H9 (cell line): ENCODE measurements at regions not wholly inside any gene's neighbourhood (a gene's known extent, or its start where the extent isn't known, plus 50 kb on each side); places are given as distances from the start of the nearest gene placed in this dataset.

Experiments
- DNase-seq: peaks from one replicate; pipeline ENCODE4 v3.0.0-alpha.2; 2017
- H2AFZ ChIP-seq: one replicate; pipeline ENCODE4 v1.6.1; 2013; ENCODE audit warnings: mild to moderate bottlenecking, low read length, control low read depth, moderate library complexity
- H2AK5ac ChIP-seq: 2 replicates; pipeline ENCODE4 v1.6.1; 2013; ENCODE audit warnings: low read length, control low read depth, mixed read lengths; ENCODE audit not compliant: insufficient read length
- H2BK120ac ChIP-seq: one replicate; pipeline ENCODE4 v1.6.1; 2013; ENCODE audit warnings: low read depth, mild to moderate bottlenecking, low read length, control low read depth, inconsistent platforms; ENCODE audit not compliant: poor library complexity, severe bottlenecking
- H2BK12ac ChIP-seq: 2 replicates; pipeline ENCODE4 v1.6.1; 2013; ENCODE audit warnings: low read length, control low read depth, mixed read lengths, low read depth; ENCODE audit not compliant: insufficient read length
- H2BK15ac ChIP-seq: 2 replicates; pipeline ENCODE4 v1.6.1; 2013; ENCODE audit warnings: low read depth, low read length, control low read depth
- H2BK20ac ChIP-seq: one replicate; pipeline ENCODE4 v1.6.1; 2013; ENCODE audit warnings: low read depth, mild to moderate bottlenecking, low read length, control low read depth, inconsistent platforms; ENCODE audit not compliant: poor library complexity, severe bottlenecking
- H2BK5ac ChIP-seq: 2 replicates; pipeline ENCODE4 v1.6.1; 2013; ENCODE audit warnings: low read length, control low read depth, mixed read lengths; ENCODE audit not compliant: insufficient read length
- H3K14ac ChIP-seq: 2 replicates; pipeline ENCODE4 v1.6.1; 2013; ENCODE audit warnings: low read length, control low read depth; ENCODE audit not compliant: insufficient read depth
- H3K18ac ChIP-seq: 2 replicates; pipeline ENCODE4 v1.6.1; 2013; ENCODE audit warnings: low read depth, mild to moderate bottlenecking, mixed read lengths, low read length, control low read depth; ENCODE audit not compliant: insufficient read length
- H3K23ac ChIP-seq: 2 replicates; pipeline ENCODE4 v1.6.1; 2013; ENCODE audit warnings: low read length, control low read depth, mixed read lengths, low read depth; ENCODE audit not compliant: insufficient read length
- H3K23me2 ChIP-seq: 2 replicates; pipeline ENCODE4 v1.6.1; 2013; ENCODE audit warnings: low read depth, mild to moderate bottlenecking, mixed read lengths, low read length, control low read depth; ENCODE audit not compliant: insufficient read length, poor library complexity, severe bottlenecking
- H3K27ac ChIP-seq: 2 replicates; pipeline ENCODE4 v1.5.1; 2013; ENCODE audit warnings: low read length, control low read depth, mixed read lengths, low read depth; ENCODE audit not compliant: insufficient read length
- H3K27me3 ChIP-seq: 2 replicates; pipeline ENCODE4 v1.6.1; 2013; ENCODE audit warnings: low read length, control low read depth, inconsistent platforms; ENCODE audit not compliant: insufficient read depth
- H3K4ac ChIP-seq: 2 replicates; pipeline ENCODE4 v1.6.1; 2013; ENCODE audit warnings: low read depth, mild to moderate bottlenecking, control low read depth, inconsistent platforms, low read length, moderate library complexity
- H3K4me1 ChIP-seq: 2 replicates; pipeline ENCODE4 v1.6.1; 2013; ENCODE audit warnings: low read length, control low read depth, inconsistent platforms; ENCODE audit not compliant: insufficient read depth
- H3K4me2 ChIP-seq: 2 replicates; pipeline ENCODE4 v1.6.1; 2013; ENCODE audit warnings: low read length, control low read depth, mixed read lengths; ENCODE audit not compliant: insufficient read length, insufficient read depth
- H3K56ac ChIP-seq: 2 replicates; pipeline ENCODE4 v1.6.1; 2013; ENCODE audit warnings: low read depth, mild to moderate bottlenecking, mixed read lengths, low read length, control low read depth; ENCODE audit not compliant: insufficient read length
- H3K79me1 ChIP-seq: 2 replicates; pipeline ENCODE4 v1.6.1; 2013; ENCODE audit warnings: low read depth, mild to moderate bottlenecking, moderate library complexity, low read length, control low read depth, inconsistent platforms; ENCODE audit not compliant: insufficient read depth, poor library complexity, severe bottlenecking
- H3K79me2 ChIP-seq: 2 replicates; pipeline ENCODE4 v1.6.1; 2013; ENCODE audit warnings: low read length, control low read depth, inconsistent platforms; ENCODE audit not compliant: insufficient read depth
- H3K9ac ChIP-seq: 2 replicates; pipeline ENCODE4 v1.6.1; 2013; ENCODE audit warnings: low read length, control low read depth, mixed read lengths; ENCODE audit not compliant: insufficient read length; ENCODE audit errors: extremely low read depth
- H3K9me3 ChIP-seq: one replicate; pipeline ENCODE4 v1.6.1; 2013; ENCODE audit warnings: low read depth, low read length, inconsistent platforms; ENCODE audit not compliant: control insufficient read depth
- H3T11ph ChIP-seq: one replicate; pipeline ENCODE4 v1.6.1; 2013; ENCODE audit warnings: mild to moderate bottlenecking, low read length, control low read depth, inconsistent platforms
- H4K20me1 ChIP-seq: one replicate; pipeline ENCODE4 v1.6.1; 2013; ENCODE audit not compliant: control insufficient read depth, insufficient read length, insufficient read depth
- H4K5ac ChIP-seq: 2 replicates; pipeline ENCODE4 v1.6.1; 2013; ENCODE audit warnings: low read depth, mild to moderate bottlenecking, mixed read lengths, low read length, control low read depth; ENCODE audit not compliant: insufficient read length
- H4K8ac ChIP-seq: replicated peaks from 2 replicates; pipeline ENCODE4 v1.6.1; 2013; ENCODE audit warnings: low read length, control low read depth, mixed read lengths, low read depth; ENCODE audit not compliant: insufficient read length
- H4K91ac ChIP-seq: 2 replicates; pipeline ENCODE4 v1.6.1; 2013; ENCODE audit warnings: low read depth, mild to moderate bottlenecking, moderate library complexity, mixed read lengths, low read length, control low read depth; ENCODE audit not compliant: insufficient read length
- H3K27ac Mint-ChIP-seq, 3 experiments: 2 replicates in 2 of 3; 3 replicates in 1 of 3; pipeline ENCODE4 v1.8.0; 2020 to 2021; ENCODE audit warnings: mixed read lengths in 3 of 3, mild to moderate bottlenecking in 1 of 3, moderate library complexity in 1 of 3
- H3K27me3 Mint-ChIP-seq: 2 replicates; pipeline ENCODE4 v1.8.0; 2021; ENCODE audit warnings: low read depth, mild to moderate bottlenecking, moderate library complexity, mixed read lengths
- H3K36me3 Mint-ChIP-seq, 3 experiments: 2 replicates in 2 of 3; 3 replicates in 1 of 3; pipeline ENCODE4 v1.8.0; 2020 to 2021; ENCODE audit warnings: low read depth in 3 of 3, mixed read lengths in 3 of 3; ENCODE audit not compliant: insufficient read depth in 1 of 3
- H3K4me1 Mint-ChIP-seq, 2 experiments: 2 replicates each; pipeline ENCODE4 v1.8.0; 2020; ENCODE audit warnings: mixed read lengths in 2 of 2
- H3K4me3 Mint-ChIP-seq, 2 experiments: 2 replicates in 1 of 2; 3 replicates in 1 of 2; pipeline ENCODE4 v1.8.0; 2020 to 2021; ENCODE audit warnings: mild to moderate bottlenecking in 2 of 2, mixed read lengths in 2 of 2, moderate library complexity in 1 of 2
- H3K9me3 Mint-ChIP-seq, 2 experiments: 2 replicates in 1 of 2; 3 replicates in 1 of 2; pipeline ENCODE4 v1.8.0; 2020; ENCODE audit warnings: mild to moderate bottlenecking in 2 of 2, mixed read lengths in 2 of 2, moderate library complexity in 1 of 2
- WGBS: extraction: QIAGEN DNeasy Blood & Tissue Kit; methylation state at CpG from one replicate; pipeline ENCODE4 v1.1.7; 2013; ENCODE audit warnings: missing lambda C conversion rate, low lambda C conversion rate, mixed read lengths; ENCODE audit not compliant: insufficient read length; ENCODE audit errors: extremely low coverage; 5-methylcytosine and 5-hydroxymethylcytosine counted together
- TF ChIP-seq, protein P1 (sequence below): fragments of 200-600 bp; sonication (generic); conservative IDR thresholded peaks from 3 replicates; pipeline ENCODE4 v1.8.0; 2021; ENCODE audit warnings: antibody characterized with exemption, mild to moderate bottlenecking

DNA sequence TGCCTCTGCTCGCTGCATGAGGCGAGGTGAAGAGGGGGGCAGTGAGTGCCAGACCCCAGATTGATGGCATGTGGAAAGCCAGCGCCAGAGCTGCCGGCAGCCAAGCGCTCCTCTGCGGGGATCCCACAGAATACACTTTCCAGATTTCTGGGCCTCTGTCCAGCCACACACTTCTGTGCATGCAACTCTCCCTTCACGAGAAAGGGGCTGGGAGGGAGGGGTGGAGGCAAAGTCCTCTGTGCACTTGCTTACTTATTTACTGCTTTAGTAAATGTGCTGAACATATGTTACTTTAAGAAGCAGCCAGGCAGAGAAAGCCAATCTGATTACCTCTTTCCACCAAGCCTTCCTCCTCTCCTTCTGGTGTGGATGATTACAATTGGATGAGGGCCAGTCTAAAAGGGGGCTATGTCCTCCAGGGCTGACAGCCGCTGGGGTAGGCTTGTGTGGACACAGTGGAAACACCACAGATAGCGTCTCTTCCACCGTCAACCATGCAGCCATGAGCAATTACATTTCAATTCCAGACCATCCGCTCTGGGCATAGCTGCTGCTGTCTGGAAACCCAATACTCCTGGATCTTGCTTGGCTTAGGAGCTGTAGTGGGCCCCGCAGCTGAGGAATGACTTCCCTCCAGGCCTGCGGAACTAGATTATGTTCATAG lies 322.8 kb upstream of the ANKRD30A start:
- DNase-seq, result no peak
- Histone ChIP-seq H3K14ac (no peak overlapping the region), H2BK15ac (no peak overlapping the region), H2BK120ac (no peak overlapping the region), H3K23ac (no peak overlapping the region), H2BK20ac (no peak overlapping the region), H3K27me3 (no peaks in the 10 kb centered on the region), H2AFZ (no peak overlapping the region), H2BK12ac (no peak overlapping the region), H3K79me1 (no peaks in the 10 kb centered on the region), H4K8ac (no peak overlapping the region), H4K5ac (no peak overlapping the region), H3T11ph (no peak overlapping the region), H3K18ac (no peak overlapping the region), H3K27ac (no peak overlapping the region), H3K4ac (no peak overlapping the region), H3K9ac (no peak overlapping the region), H4K91ac (no peak overlapping the region), H3K9me3 (no peaks in the 10 kb centered on the region), H3K4me1 (no peaks in the 10 kb centered on the region), H2AK5ac (no peak overlapping the region), H4K20me1 (no peaks in the 10 kb centered on the region), H3K23me2 (no peaks in the 10 kb centered on the region), H2BK5ac (no peak overlapping the region), H3K4me2 (no peak overlapping the region), H3K56ac (no peak overlapping the region), H3K79me2 (no peaks in the 10 kb centered on the region)
- H3K4me1 Mint-ChIP-seq, result no peaks in the 10 kb centered on the region
- no peak overlapping the region for H3K4me3 Mint-ChIP-seq
- no CpG with 5 or more reads among the region's 13 CpGs for WGBS
- TF ChIP-seq, protein P1, sequence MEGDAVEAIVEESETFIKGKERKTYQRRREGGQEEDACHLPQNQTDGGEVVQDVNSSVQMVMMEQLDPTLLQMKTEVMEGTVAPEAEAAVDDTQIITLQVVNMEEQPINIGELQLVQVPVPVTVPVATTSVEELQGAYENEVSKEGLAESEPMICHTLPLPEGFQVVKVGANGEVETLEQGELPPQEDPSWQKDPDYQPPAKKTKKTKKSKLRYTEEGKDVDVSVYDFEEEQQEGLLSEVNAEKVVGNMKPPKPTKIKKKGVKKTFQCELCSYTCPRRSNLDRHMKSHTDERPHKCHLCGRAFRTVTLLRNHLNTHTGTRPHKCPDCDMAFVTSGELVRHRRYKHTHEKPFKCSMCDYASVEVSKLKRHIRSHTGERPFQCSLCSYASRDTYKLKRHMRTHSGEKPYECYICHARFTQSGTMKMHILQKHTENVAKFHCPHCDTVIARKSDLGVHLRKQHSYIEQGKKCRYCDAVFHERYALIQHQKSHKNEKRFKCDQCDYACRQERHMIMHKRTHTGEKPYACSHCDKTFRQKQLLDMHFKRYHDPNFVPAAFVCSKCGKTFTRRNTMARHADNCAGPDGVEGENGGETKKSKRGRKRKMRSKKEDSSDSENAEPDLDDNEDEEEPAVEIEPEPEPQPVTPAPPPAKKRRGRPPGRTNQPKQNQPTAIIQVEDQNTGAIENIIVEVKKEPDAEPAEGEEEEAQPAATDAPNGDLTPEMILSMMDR, result no peak
- H3K27ac Mint-ChIP-seq, result no peak overlapping the region
- H3K36me3 Mint-ChIP-seq, result no peaks in the 10 kb centered on the region
- H3K9me3 Mint-ChIP-seq, result peaks cover 0 to 29% of the 10 kb centered on the region in 2 experiments; a peak in 1 of 5 replicates
- H3K27me3 Mint-ChIP-seq, result no peaks in the 10 kb centered on the region
